ENCODE measurements at regions not wholly inside any gene's neighbourhood (a gene's known extent, or its start where the extent isn't known, plus 50 kb on each side); places are given as distances from the start of the nearest gene placed in this dataset.
"Not testable (repeated sequence)": the region's sequence is repeated elsewhere in the genome, so short reads cannot be mapped to it uniquely, and the experiment has no call there.

- Mint-ChIP-seq H3K27ac (no peak overlapping the region), H3K27me3 (ENCODE audit: low read depth) (no peaks in the 10 kb centered on the region), H3K9me3 (no peaks in the 10 kb centered on the region), H3K4me3 (no peak overlapping the region), H3K36me3 (ENCODE audit: insufficient read depth in 1 of 3, low read depth in 3 of 3) (no peaks in the 10 kb centered on the region), H3K4me1 (0 out of 4 replicates have a peak, but pooled peaks cover 3 to 5% of the 10 kb centered on the region in 2 experiments)
- Histone ChIP-seq H2BK15ac (ENCODE audit: low read depth, low read length) (no peak overlapping the region), H3K23ac (ENCODE audit: insufficient read length, low read depth, low read length) (no peak overlapping the region), H3K4ac (ENCODE audit: low read depth, low read length) (no peak overlapping the region), H3K4me1 (ENCODE audit: insufficient read depth, low read length) (no peaks in the 10 kb centered on the region), H2BK12ac (ENCODE audit: insufficient read length, low read depth, low read length) (no peak overlapping the region), H3K9me3 (ENCODE audit: control insufficient read depth, low read depth, low read length) (no peaks in the 10 kb centered on the region), H2AFZ (ENCODE audit: low read length) (no peak overlapping the region), H3K27me3 (ENCODE audit: insufficient read depth, low read length) (no peaks in the 10 kb centered on the region), H3K79me2 (ENCODE audit: insufficient read depth, low read length) (no peaks in the 10 kb centered on the region), H4K8ac (replicated peaks; ENCODE audit: insufficient read length, low read depth, low read length) (no peak overlapping the region), H2BK20ac (ENCODE audit: low read depth, low read length, poor library complexity, severe bottlenecking) (no peak overlapping the region), H3K27ac (ENCODE audit: insufficient read length, low read depth, low read length) (no peak overlapping the region), H3T11ph (ENCODE audit: low read length) (no peak overlapping the region), H3K79me1 (ENCODE audit: insufficient read depth, low read depth, low read length, poor library complexity, severe bottlenecking) (no peaks in the 10 kb centered on the region), H4K20me1 (ENCODE audit: control insufficient read depth, insufficient read depth, insufficient read length) (no peaks in the 10 kb centered on the region), H4K5ac (ENCODE audit: insufficient read length, low read depth, low read length) (no peak overlapping the region), H2BK120ac (ENCODE audit: low read depth, low read length, poor library complexity, severe bottlenecking) (no peak overlapping the region), H2AK5ac (ENCODE audit: insufficient read length, low read length) (no peak overlapping the region), H3K23me2 (ENCODE audit: insufficient read length, low read depth, low read length, poor library complexity, severe bottlenecking) (no peaks in the 10 kb centered on the region), H3K18ac (ENCODE audit: insufficient read length, low read depth, low read length) (no peak overlapping the region), H3K4me2 (ENCODE audit: insufficient read depth, insufficient read length, low read length) (no peak overlapping the region), H2BK5ac (ENCODE audit: insufficient read length, low read length) (no peak overlapping the region), H4K91ac (ENCODE audit: insufficient read length, low read depth, low read length) (no peak overlapping the region), H3K56ac (ENCODE audit: insufficient read length, low read depth, low read length) (no peak overlapping the region), H3K14ac (ENCODE audit: insufficient read depth, low read length) (no peak overlapping the region), H3K9ac (ENCODE audit: extremely low read depth, insufficient read length, low read length) (no peak overlapping the region)
- no peak for DNase-seq
- TF ChIP-seq, protein P1, sequence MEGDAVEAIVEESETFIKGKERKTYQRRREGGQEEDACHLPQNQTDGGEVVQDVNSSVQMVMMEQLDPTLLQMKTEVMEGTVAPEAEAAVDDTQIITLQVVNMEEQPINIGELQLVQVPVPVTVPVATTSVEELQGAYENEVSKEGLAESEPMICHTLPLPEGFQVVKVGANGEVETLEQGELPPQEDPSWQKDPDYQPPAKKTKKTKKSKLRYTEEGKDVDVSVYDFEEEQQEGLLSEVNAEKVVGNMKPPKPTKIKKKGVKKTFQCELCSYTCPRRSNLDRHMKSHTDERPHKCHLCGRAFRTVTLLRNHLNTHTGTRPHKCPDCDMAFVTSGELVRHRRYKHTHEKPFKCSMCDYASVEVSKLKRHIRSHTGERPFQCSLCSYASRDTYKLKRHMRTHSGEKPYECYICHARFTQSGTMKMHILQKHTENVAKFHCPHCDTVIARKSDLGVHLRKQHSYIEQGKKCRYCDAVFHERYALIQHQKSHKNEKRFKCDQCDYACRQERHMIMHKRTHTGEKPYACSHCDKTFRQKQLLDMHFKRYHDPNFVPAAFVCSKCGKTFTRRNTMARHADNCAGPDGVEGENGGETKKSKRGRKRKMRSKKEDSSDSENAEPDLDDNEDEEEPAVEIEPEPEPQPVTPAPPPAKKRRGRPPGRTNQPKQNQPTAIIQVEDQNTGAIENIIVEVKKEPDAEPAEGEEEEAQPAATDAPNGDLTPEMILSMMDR (conservative IDR thresholded peaks at IDR 0.05) = no peak
- WGBS (ENCODE audit: extremely low coverage, insufficient read length, low lambda C conversion rate) = no CpG with 5 or more reads among the region's 2 CpGs
Measured at GRCh38 chr3:21195203-21195602, 555.8 kb downstream of the ZNF385D start.

- H3K4me2 ChIP-seq (ENCODE audit: insufficient read depth, insufficient read length, low read length); H3K9me3 ChIP-seq (ENCODE audit: control insufficient read depth, low read depth, low read length); H4K20me1 ChIP-seq (ENCODE audit: control insufficient read depth, insufficient read depth, insufficient read length); H3K23me2 ChIP-seq (ENCODE audit: insufficient read length, low read depth, low read length, poor library complexity, severe bottlenecking); H3K27me3 Mint-ChIP-seq (ENCODE audit: low read depth); H2AK5ac ChIP-seq (ENCODE audit: insufficient read length, low read length); H3K18ac ChIP-seq (ENCODE audit: insufficient read length, low read depth, low read length); H3K27me3 ChIP-seq (ENCODE audit: insufficient read depth, low read length); H3K4ac ChIP-seq (ENCODE audit: low read depth, low read length); H2BK12ac ChIP-seq (ENCODE audit: insufficient read length, low read depth, low read length); H3T11ph ChIP-seq (ENCODE audit: low read length); H2BK5ac ChIP-seq (ENCODE audit: insufficient read length, low read length); H3K4me3 Mint-ChIP-seq; H2AFZ ChIP-seq (ENCODE audit: low read length); H2BK15ac ChIP-seq (ENCODE audit: low read depth, low read length); H4K91ac ChIP-seq (ENCODE audit: insufficient read length, low read depth, low read length); H4K8ac ChIP-seq (replicated peaks; ENCODE audit: insufficient read length, low read depth, low read length); H3K79me2 ChIP-seq (ENCODE audit: insufficient read depth, low read length); H3K23ac ChIP-seq (ENCODE audit: insufficient read length, low read depth, low read length); H2BK120ac ChIP-seq (ENCODE audit: low read depth, low read length, poor library complexity, severe bottlenecking); H3K79me1 ChIP-seq (ENCODE audit: insufficient read depth, low read depth, low read length, poor library complexity, severe bottlenecking); H3K27ac Mint-ChIP-seq; H4K5ac ChIP-seq (ENCODE audit: insufficient read length, low read depth, low read length); H3K56ac ChIP-seq (ENCODE audit: insufficient read length, low read depth, low read length); H3K27ac ChIP-seq (ENCODE audit: insufficient read length, low read depth, low read length); H3K9ac ChIP-seq (ENCODE audit: extremely low read depth, insufficient read length, low read length); H3K4me1 ChIP-seq (ENCODE audit: insufficient read depth, low read length); H3K4me1 Mint-ChIP-seq; DNase-seq; H2BK20ac ChIP-seq (ENCODE audit: low read depth, low read length, poor library complexity, severe bottlenecking); H3K36me3 Mint-ChIP-seq (ENCODE audit: insufficient read depth in 1 of 3, low read depth in 3 of 3); H3K9me3 Mint-ChIP-seq; H3K14ac ChIP-seq (ENCODE audit: insufficient read depth, low read length): not testable (repeated sequence)
- no CpG with 5 or more reads among the region's 2 CpGs for WGBS (ENCODE audit: extremely low coverage, insufficient read length, low lambda C conversion rate)
Measured at GRCh38 chr3:21194036-21194435, 557.0 kb downstream of the ZNF385D start.

All from H9 (cell line).